ENCODE measurements at regions not wholly inside any gene's neighbourhood (a gene's known extent, or its start where the extent isn't known, plus 50 kb on each side); places are given as distances from the start of the nearest gene placed in this dataset.

DNA sequence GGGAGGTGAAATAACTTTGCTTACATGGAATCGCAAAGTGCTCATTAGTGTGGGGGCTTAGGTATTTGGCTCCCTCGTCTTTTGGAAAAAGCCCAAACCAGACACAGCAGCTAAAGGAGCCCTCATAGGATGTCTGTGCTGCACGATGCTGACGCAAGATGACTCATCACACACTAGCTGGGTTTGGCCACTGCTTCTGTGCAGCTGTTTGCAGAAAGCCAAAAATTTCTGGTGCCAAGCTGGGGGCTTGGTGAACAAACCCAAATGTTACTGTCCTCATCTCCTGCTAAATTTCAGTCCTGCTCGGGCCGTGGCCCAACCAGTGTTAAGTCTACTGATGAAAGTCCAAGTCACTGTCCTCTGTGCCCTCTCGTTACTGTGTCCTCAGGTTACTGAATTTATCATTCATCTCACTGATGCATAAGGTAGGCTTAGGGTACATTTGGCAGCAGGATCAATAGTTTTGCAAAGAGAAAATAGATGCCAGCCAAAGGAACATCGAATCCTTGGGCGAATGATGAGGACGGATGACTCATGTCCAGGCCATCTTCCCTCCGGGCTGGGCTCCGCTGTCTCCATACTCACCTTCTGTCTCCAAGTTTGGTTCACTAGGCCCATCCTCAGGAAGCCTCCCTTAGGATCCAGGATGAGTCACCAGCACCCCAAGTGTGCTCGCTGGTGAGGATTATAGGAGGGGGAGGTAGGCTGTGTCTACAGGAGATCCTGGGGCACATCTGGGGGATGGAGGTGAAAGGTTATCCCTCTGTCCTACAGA is 177.7 kb downstream of the ADSS2 start:
- no peak for FAIRE-seq
- TF ChIP-seq TAF1 (IDR thresholded peaks at IDR 0.05; ENCODE audit: borderline replicate concordance, low read depth, low read length) (no peak), POLR2A (IDR thresholded peaks at IDR 0.05; ENCODE audit: low read depth, low read length) (no peak), POLR2AphosphoS5 (IDR thresholded peaks at IDR 0.05; ENCODE audit: low read depth, low read length) (no peak)
- no peak for DNase-seq (ENCODE audit: insufficient read length)

GRCh38 chr1:244276646-244277045 is 175.1 kb downstream of the ADSS2 start:
- no peak for DNase-seq (ENCODE audit: insufficient read length)
- TF ChIP-seq POLR2AphosphoS5 (IDR thresholded peaks at IDR 0.05; ENCODE audit: low read depth, low read length) = no peak
- TF ChIP-seq TAF1 (IDR thresholded peaks at IDR 0.05; ENCODE audit: borderline replicate concordance, low read depth, low read length) = no peak
- no peak for TF ChIP-seq POLR2A (IDR thresholded peaks at IDR 0.05; ENCODE audit: low read depth, low read length)
- FAIRE-seq = no peak

- DNase-seq (ENCODE audit: insufficient read length) = no peak
- TF ChIP-seq TAF1 (IDR thresholded peaks at IDR 0.05; ENCODE audit: borderline replicate concordance, low read depth, low read length) = no peak
- no peak for TF ChIP-seq POLR2AphosphoS5 (IDR thresholded peaks at IDR 0.05; ENCODE audit: low read depth, low read length)
- no peak for TF ChIP-seq POLR2A (IDR thresholded peaks at IDR 0.05; ENCODE audit: low read depth, low read length)
- FAIRE-seq = no peak
Measured at GRCh38 chr1:244280201-244280600, 171.5 kb downstream of the ADSS2 start.

DNA sequence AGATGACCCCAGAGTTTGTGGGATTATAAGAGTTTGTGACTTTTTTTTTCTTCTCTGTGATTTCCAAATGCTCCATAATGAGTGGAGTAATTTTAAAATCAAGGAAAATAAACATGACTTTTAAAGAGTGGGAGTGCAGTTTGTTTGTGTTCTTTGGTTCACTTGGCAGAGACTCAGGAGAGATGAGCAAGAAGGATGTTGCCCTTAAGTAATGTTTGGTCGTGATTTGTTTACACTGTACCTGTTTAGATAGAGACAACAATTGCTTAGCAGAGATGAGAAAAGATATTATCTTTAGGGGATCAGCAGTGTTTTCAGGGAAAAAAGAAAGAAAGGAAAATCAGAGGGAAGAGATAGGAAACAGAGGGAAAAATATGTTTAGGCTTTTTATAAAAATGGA is 170.8 kb downstream of the ADSS2 start:
- DNase-seq (ENCODE audit: insufficient read length) = no peak
- TF ChIP-seq TAF1 (IDR thresholded peaks at IDR 0.05; ENCODE audit: borderline replicate concordance, low read depth, low read length) (no peak), POLR2A (IDR thresholded peaks at IDR 0.05; ENCODE audit: low read depth, low read length) (no peak), POLR2AphosphoS5 (IDR thresholded peaks at IDR 0.05; ENCODE audit: low read depth, low read length) (no peak)
- FAIRE-seq = no peak

DNA sequence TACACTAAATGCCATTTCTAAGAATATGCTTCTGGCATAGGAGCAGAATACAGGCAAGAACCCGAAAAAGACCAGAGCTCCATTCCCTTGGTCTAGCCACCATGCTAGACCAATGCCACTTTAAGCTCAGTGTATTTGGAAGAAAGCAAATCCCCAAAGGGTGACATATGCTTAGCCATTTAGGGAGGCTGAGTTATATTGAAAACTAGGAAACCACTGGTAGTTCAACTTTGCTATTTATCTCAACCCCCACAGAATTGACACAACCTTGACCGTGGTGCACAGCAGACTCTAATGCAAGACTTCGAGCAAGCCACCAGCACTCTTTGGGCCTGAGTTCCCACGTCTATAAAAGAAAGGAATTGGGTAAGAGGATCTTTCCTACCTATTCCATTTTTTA is 167.9 kb downstream of the ADSS2 start:
- DNase-seq (ENCODE audit: insufficient read length) (no peak), FAIRE-seq (no peak)
- TF ChIP-seq POLR2AphosphoS5 (IDR thresholded peaks at IDR 0.05; ENCODE audit: low read depth, low read length) (no peak), TAF1 (IDR thresholded peaks at IDR 0.05; ENCODE audit: borderline replicate concordance, low read depth, low read length) (no peak), POLR2A (IDR thresholded peaks at IDR 0.05; ENCODE audit: low read depth, low read length) (no peak)

DNA sequence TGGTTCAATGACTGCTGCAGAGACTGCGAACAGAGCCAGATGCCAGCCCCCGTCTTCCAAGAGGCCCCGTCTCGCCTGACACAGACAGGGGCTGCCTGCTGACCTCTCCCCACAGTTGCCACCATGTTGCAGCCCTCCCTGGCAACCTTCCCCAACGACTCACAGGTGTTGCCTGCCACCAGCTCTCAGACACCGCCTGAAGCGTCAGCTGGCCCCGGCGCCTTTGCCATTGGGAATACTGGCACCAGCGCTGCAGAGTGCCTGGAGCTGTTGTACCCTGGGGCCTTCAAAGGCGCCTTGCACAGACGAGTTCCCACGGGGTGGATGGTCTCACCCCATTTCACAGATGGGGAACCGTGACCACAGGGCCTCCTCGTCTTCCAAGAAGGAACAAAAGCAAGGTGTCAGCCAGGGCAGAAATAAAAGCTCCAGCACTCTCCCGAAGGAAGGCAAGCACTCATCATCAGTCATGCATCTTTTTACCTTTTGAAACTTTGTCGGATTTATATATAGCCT is 167.0 kb downstream of the ADSS2 start:
- TF ChIP-seq POLR2A (IDR thresholded peaks at IDR 0.05; ENCODE audit: low read depth, low read length) = no peak
- TF ChIP-seq POLR2AphosphoS5 (IDR thresholded peaks at IDR 0.05; ENCODE audit: low read depth, low read length) = no peak
- TF ChIP-seq TAF1 (IDR thresholded peaks at IDR 0.05; ENCODE audit: borderline replicate concordance, low read depth, low read length) = no peak
- no peak for FAIRE-seq

GRCh38 chr1:244286341-244286740 is 165.4 kb downstream of the ADSS2 start:
- FAIRE-seq = no peak
- no peak for TF ChIP-seq POLR2A (IDR thresholded peaks at IDR 0.05; ENCODE audit: low read depth, low read length)
- no peak for TF ChIP-seq TAF1 (IDR thresholded peaks at IDR 0.05; ENCODE audit: borderline replicate concordance, low read depth, low read length)
- no peak for TF ChIP-seq POLR2AphosphoS5 (IDR thresholded peaks at IDR 0.05; ENCODE audit: low read depth, low read length)

More for the DNA sequence above, 167.0 kb downstream of the ADSS2 start:
- no peak for DNase-seq (ENCODE audit: insufficient read length)

GRCh38 chr1:244287726-244288125 is 164.0 kb downstream of the ADSS2 start:
- TF ChIP-seq POLR2A (IDR thresholded peaks at IDR 0.05; ENCODE audit: low read depth, low read length) (no peak), TAF1 (IDR thresholded peaks at IDR 0.05; ENCODE audit: borderline replicate concordance, low read depth, low read length) (no peak), POLR2AphosphoS5 (IDR thresholded peaks at IDR 0.05; ENCODE audit: low read depth, low read length) (no peak)
- DNase-seq (ENCODE audit: insufficient read length) = no peak
- FAIRE-seq = no peak

More at GRCh38 chr1:244286341-244286740, 165.4 kb downstream of the ADSS2 start:
- DNase-seq (ENCODE audit: insufficient read length) = no peak

GRCh38 chr1:244288663-244289062 is 163.0 kb downstream of the ADSS2 start:
- DNase-seq (ENCODE audit: insufficient read length) (no peak), FAIRE-seq (no peak)
- TF ChIP-seq POLR2AphosphoS5 (IDR thresholded peaks at IDR 0.05; ENCODE audit: low read depth, low read length) (no peak), TAF1 (IDR thresholded peaks at IDR 0.05; ENCODE audit: borderline replicate concordance, low read depth, low read length) (no peak), POLR2A (IDR thresholded peaks at IDR 0.05; ENCODE audit: low read depth, low read length) (no peak)

DNA sequence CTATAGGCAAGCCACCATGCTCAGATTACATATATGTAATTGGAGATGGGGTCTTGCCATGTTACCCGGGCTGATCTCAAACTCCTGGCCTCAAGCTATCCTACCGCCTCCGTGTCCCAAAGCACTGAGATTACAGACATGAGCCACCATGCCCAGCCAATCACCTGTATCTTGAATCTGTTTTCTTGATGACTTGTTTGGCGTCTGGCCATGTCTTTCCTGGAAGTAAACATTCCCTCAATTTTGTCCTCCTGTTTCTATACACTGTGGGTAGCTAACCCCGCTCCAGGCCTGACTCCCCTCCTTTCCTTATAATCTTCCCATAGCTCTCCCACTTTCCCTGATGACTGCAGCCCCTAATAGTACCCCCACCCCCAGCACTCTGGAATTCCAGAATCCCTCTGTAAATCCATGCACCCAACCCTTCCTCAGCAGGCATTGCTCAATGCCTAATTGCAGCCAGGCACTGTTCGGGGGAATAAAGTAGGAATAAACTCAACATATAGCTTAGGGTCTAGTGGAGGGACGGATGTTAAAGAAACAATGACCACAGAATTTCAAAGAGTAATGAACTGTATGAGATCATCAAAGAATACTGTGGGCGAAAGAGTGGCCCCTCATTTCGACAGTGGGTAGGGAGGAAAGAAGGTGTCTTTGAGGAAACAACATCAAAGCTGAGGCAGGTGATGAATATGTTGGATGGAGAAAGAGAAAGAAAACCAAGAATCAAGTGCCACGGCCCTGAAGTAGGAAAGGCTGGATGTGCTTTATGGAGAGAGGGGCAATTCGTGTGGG is 161.5 kb downstream of the ADSS2 start:
- FAIRE-seq (no peak), DNase-seq (ENCODE audit: insufficient read length) (no peak)
- TF ChIP-seq POLR2A (IDR thresholded peaks at IDR 0.05; ENCODE audit: low read depth, low read length) (no peak), TAF1 (IDR thresholded peaks at IDR 0.05; ENCODE audit: borderline replicate concordance, low read depth, low read length) (no peak), POLR2AphosphoS5 (IDR thresholded peaks at IDR 0.05; ENCODE audit: low read depth, low read length) (no peak)
